Adrenal gland (tissue), 9 donors: ENCODE measurements at regions not wholly inside any gene's neighbourhood (a gene's known extent, or its start where the extent isn't known, plus 50 kb on each side); places are given as distances from the start of the nearest gene placed in this dataset.

Source experiments
- DNase-seq, 7 donors: peaks; one replicate each; pipeline ENCODE4 v3.0.0-alpha.2; 2019 to 2020
- H3K27ac ChIP-seq, 5 donors: fragments of 200-600 bp; sonication (generic) in 4 of 5; 1 replicate in 3 of 5; 2 replicates in 2 of 5; pipeline versions ENCODE4 v1.5.1 to v1.8.0; 2016 to 2020; ENCODE audit warnings: mild to moderate bottlenecking in 1 of 5
- H3K27me3 ChIP-seq: fragments of 200-600 bp; 2 replicates; pipeline ENCODE4 v1.8.0; 2021
- H3K36me3 ChIP-seq, 2 donors: fragments of 200-600 bp; replicated peaks in 1 of 2; 1 replicate in 1 of 2; 2 replicates in 1 of 2; pipeline versions ENCODE4 v1.5.1 to v1.8.0; 2018 to 2022
- H3K4me1 ChIP-seq, 2 donors: fragments of 200-600 bp; replicated peaks in 1 of 2; 1 replicate in 1 of 2; 2 replicates in 1 of 2; pipeline versions ENCODE4 v1.5.1 to v1.8.0; 2018 to 2021
- H3K4me3 ChIP-seq, 4 donors: fragments of 200-600 bp; sonication (generic) in 3 of 4; one replicate each; pipeline ENCODE4 v1.5.1; 2016 to 2018
- H3K9me3 ChIP-seq, 3 donors: fragments of 200-600 bp; sonication (generic) in 1 of 3; replicated peaks in 1 of 3; 1 replicate in 2 of 3; 2 replicates in 1 of 3; pipeline versions ENCODE4 v1.5.1 to v1.8.0; 2016 to 2021
- CTCF ChIP-seq, 6 experiments: fragments of 450-650 bp in 4 of 6; fragments of 200-600 bp in 2 of 6; sonication (generic) in 1 of 6; IDR thresholded peaks; 1 replicate in 5 of 6; 2 replicates in 1 of 6; pipeline versions ENCODE4 v1.5.1 to v1.8.0; 2016 to 2021; ENCODE audit warnings: antibody characterized with exemption in 6 of 6, mild to moderate bottlenecking in 2 of 6, moderate library complexity in 1 of 6
- POLR2A ChIP-seq, 2 donors: fragments of 450-650 bp; IDR thresholded peaks; one replicate each; pipeline ENCODE4 v1.6.1; 2017; ENCODE audit warnings: antibody characterized with exemption in 2 of 2, mild to moderate bottlenecking in 2 of 2, moderate library complexity in 1 of 2
- WGBS, 4 donors: extraction: QIAGEN DNeasy Blood & Tissue Kit in 2 of 4; methylation state at CpG; one replicate each; pipeline versions ENCODE4 v1.1.5 to v1.1.7; 2013 to 2017; 5-methylcytosine and 5-hydroxymethylcytosine counted together
- intact Hi-C, 2 donors: fragments of 100-400 bp; cut with DNase I; formaldehyde crosslinking; loops; one replicate each; pipeline versions ENCODE4 v1.14.1 to v1.15.0; 2022 to 2023
- donor health status: healthy with polysubstance abuse.
- donor health status: Bipolar disorder and iron deficiency.
- donor health status: DM: yes; HTN: yes; CAD: no.
- donor health status: DM: no; HTN: no; CAD: no.
- donor health status: DM: no; HTN: no; CAD: no.

GRCh38 chr2:30371028-30371689, 75.9 kb upstream of the LCLAT1 start:
- DNase-seq = no peak
- WGBS, 4 donors = 82 to 92% (median 88%) methylated on average over 2 of the region's 2 CpGs
- TF ChIP-seq POLR2A (IDR thresholded peaks at IDR 0.05) (no peak), CTCF (IDR thresholded peaks at IDR 0.05) (no peak)
- no peaks in the 10 kb centered on the region for H3K27me3 ChIP-seq
- no peaks in the 10 kb centered on the region for H3K36me3 ChIP-seq
- no peak overlapping the region for H3K27ac ChIP-seq
- H3K4me3 ChIP-seq = no peak overlapping the region
- H3K9me3 ChIP-seq = no peaks in the 10 kb centered on the region
- no peaks in the 10 kb centered on the region for H3K4me1 ChIP-seq
- intact Hi-C loops = no loop called here

GRCh38 chr2:30371772-30372373, 75.2 kb upstream of the LCLAT1 start:
- intact Hi-C loops = no loop called here
- DNase-seq = no peak
- no peak for TF ChIP-seq CTCF (IDR thresholded peaks at IDR 0.05)
- TF ChIP-seq POLR2A (IDR thresholded peaks at IDR 0.05) = no peak

GRCh38 chr2:30372826-30373225, 74.2 kb upstream of the LCLAT1 start:
- DNase-seq = no peak
- Histone ChIP-seq H3K4me3 (no peak overlapping the region), H3K36me3 (no peaks in the 10 kb centered on the region), H3K4me1 (no peaks in the 10 kb centered on the region), H3K27ac (no peak overlapping the region), H3K27me3 (no peaks in the 10 kb centered on the region), H3K9me3 (no peaks in the 10 kb centered on the region)
- TF ChIP-seq POLR2A (IDR thresholded peaks at IDR 0.05) (no peak), CTCF (IDR thresholded peaks at IDR 0.05) (no peak)
- intact Hi-C loops = no loop called here

More at GRCh38 chr2:30371772-30372373, 75.2 kb upstream of the LCLAT1 start:
- no peak overlapping the region for H3K4me3 ChIP-seq
- H3K4me1 ChIP-seq = no peaks in the 10 kb centered on the region
- no peaks in the 10 kb centered on the region for H3K27me3 ChIP-seq
- WGBS, 4 donors = 67 to 82% (median 75%) methylated on average over 6 of the region's 6 CpGs
- H3K36me3 ChIP-seq = no peaks in the 10 kb centered on the region
- no peak overlapping the region for H3K27ac ChIP-seq
- H3K9me3 ChIP-seq = no peaks in the 10 kb centered on the region

- Histone ChIP-seq H3K27me3 (no peaks in the 10 kb centered on the region), H3K4me1 (no peaks in the 10 kb centered on the region), H3K36me3 (no peaks in the 10 kb centered on the region), H3K27ac (no peak overlapping the region), H3K9me3 (no peaks in the 10 kb centered on the region), H3K4me3 (no peak overlapping the region)
- DNase-seq = no peak
- WGBS, 4 donors = 86 to 97% (median 93%) methylated on average over 8 to 9 of the region's 9 CpGs
- no peak for TF ChIP-seq CTCF (IDR thresholded peaks at IDR 0.05)
- TF ChIP-seq POLR2A (IDR thresholded peaks at IDR 0.05) = no peak
- intact Hi-C loops = no loop called here
These were observed 73.2 kb upstream of the LCLAT1 start for GRCh38 chr2:30373881-30374302.
